GM18868 (cell line): ENCODE measurements at regions not wholly inside any gene's neighbourhood (a gene's known extent, or its start where the extent isn't known, plus 50 kb on each side); places are given as distances from the start of the nearest gene placed in this dataset.

ENCODE experiments used
- ATAC-seq: cut with Tn5 transposase; IDR thresholded peaks from one replicate; pipeline ENCODE4 v1.9.1; 2021; ENCODE audit warnings: mild to moderate bottlenecking, moderate library complexity; ENCODE audit not compliant: unreplicated experiment

DNA sequence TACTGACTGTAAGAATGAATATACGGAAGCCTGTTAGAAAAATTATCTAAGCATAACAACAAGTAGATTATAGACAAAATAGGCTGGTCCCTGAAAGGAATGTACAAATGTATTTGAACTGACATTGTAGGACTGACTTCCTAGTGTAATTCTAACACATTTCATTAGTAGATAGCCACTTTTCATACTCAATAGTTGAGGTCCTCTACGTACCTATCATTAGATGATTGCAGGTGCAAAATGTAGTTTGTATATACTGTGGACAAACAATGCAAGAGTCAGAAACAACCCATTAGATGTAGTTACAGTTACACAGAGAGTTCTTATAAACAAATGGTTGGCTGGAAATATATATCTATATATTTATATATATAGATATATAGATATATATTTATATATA is 402.3 kb upstream of the SLITRK6 start:
- no peak for ATAC-seq

- no peak for ATAC-seq
Observed at GRCh38 chr13:86193281-86193680, 394.1 kb upstream of the SLITRK6 start.

- no peak for ATAC-seq
Observed at GRCh38 chr13:86188170-86188569, 389.0 kb upstream of the SLITRK6 start.

DNA sequence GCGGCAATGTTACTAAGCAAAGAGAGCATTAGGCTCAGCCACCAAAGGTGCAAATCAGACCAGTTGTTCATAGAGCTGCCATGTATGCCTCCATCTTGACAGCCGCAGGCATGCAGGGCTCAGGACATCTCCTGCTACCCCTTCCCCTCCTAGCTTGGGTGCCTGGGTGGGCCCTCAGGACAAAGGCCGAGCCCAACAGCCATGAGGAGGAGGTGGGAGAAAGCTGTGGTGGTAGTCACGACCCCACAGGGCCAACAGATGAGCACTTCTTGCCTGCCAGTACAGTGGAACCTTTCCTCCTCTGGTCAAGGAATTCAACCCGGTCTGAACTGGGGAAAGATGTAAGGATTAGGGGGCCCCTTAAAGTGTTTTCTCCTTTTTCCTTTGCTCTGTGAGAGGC is 386.4 kb upstream of the SLITRK6 start:
- ATAC-seq, result no peak

- ATAC-seq, result no peak
Observed at GRCh38 chr13:86185107-86185506, 385.9 kb upstream of the SLITRK6 start.

DNA sequence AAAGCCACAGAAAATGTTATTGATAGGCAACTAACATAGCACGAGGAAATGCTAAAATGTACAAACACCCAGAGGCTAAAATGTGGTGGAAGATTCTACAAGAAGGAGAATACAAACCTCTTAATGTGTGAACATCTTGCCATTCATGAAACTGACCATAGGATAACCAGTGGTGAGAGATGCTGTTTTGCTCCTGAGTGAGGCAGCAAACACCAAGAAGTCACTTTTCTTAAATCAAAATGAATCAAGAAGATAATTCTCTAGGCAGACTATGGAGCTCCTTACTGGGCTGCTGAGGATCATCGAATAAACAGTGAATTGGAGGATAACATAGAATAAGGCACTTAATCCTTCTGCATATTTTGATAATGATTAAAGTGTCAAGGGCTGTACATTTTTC is 375.4 kb upstream of the SLITRK6 start:
- ATAC-seq, result no peak

DNA sequence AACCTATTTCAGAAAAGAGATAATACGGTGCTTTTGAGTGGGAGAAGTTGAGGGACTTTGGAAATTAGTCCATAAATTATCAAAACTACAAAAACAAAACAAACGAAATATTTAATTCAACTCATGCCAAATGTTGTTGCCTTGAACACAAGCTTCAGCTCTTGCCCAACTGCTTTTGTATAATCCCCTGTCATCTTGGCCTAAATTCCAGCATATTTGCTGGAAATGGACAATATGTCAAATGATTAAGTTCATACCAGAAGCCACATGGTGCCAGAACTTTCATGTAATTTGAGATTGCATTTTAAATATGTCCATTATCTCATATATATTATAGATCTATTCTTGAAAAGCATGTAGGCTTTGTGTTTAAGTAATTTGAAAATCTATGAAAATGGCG is 373.7 kb upstream of the SLITRK6 start:
- ATAC-seq, result no peak

- no peak for ATAC-seq
Observed at GRCh38 chr13:86161257-86161656, 362.0 kb upstream of the SLITRK6 start.

- ATAC-seq, result no peak
Observed at GRCh38 chr13:86155756-86156155, 356.5 kb upstream of the SLITRK6 start.

DNA sequence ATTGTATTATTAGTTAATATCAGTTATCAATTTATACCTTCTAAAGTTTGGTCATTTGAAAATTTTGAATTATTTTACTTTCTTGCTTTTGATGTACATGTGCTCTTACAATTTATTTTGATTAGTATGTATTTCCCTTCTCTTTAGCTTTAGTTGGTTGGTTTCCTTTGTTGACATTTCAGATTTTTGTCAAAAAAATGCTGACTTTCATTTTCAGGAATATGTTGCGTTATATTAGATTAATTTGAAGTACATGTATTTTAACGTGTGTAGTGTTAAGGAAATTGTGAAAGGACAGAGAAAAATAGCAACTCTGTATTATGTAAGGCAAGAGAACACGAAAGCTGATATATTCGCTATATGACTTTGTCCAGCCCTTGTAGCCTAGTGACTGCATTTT is 342.9 kb upstream of the SLITRK6 start:
- no peak for ATAC-seq

- ATAC-seq, result no peak
Observed at GRCh38 chr13:86135856-86136255, 336.6 kb upstream of the SLITRK6 start.

- ATAC-seq, result no peak
Observed at GRCh38 chr13:86121881-86122280, 322.7 kb upstream of the SLITRK6 start.

DNA sequence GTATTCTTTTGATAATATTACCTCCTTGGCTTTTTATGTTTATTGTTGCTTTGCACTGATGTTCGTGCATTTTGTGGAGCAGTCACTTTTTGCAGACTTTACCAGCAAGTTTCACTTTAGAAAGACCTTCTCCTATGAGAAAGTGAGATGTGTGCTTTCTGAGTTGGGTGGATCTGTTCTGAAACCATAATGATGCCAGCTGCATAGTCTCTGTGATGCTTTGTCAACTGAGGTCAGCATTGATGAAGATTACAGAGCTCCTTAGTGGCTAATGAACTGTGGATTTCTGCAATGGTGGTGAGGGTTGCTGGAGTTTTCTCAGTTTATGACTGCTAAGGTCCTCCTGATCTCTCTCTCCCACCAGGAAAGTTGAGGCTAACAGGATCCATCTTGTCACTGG is 309.9 kb upstream of the SLITRK6 start:
- no peak for ATAC-seq

DNA sequence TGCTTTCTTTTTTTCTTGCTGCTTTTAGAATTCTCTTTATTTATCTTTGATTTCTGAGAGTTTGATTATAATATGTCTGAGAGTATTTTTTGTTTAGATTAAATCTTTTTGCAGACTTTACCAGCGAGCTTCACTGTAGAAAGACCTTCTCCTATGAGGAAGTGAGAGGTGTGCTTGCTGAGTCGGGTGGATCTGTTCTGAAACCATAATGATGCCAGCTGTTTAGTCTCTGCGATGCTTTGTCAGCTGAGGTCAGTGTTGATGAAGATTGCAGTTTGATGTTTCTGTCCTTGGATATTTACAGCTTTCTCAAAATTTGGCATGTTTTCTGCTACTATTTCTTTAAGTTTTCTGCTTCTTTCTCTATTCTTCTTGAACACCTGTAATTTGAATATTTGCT is 309.1 kb upstream of the SLITRK6 start:
- no peak for ATAC-seq

- ATAC-seq, result no peak
Observed at GRCh38 chr13:86098511-86098910, 299.3 kb upstream of the SLITRK6 start.

GRCh38 chr13:86095351-86095750 is 296.1 kb upstream of the SLITRK6 start:
- no peak for ATAC-seq

DNA sequence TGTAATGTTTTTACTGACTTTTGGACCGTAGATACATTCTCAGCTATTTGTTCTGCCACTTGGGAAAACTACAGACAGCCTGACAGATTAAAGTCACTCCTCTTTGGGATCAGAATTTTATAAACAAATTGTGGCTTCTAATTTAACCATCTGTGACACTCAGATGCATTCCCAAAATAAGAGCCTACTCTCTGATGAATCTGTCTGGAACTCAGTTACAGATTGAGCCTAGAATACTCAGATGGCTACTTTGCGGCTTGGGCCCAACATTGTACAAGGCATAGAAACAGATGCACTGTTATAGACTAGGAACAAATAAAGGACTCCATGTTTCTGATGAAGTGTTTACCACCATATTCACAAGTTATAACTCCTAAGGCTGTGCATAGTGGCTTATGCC is 291.0 kb upstream of the SLITRK6 start:
- no peak for ATAC-seq

GRCh38 chr13:86087244-86087643 is 288.0 kb upstream of the SLITRK6 start:
- ATAC-seq, result no peak

DNA sequence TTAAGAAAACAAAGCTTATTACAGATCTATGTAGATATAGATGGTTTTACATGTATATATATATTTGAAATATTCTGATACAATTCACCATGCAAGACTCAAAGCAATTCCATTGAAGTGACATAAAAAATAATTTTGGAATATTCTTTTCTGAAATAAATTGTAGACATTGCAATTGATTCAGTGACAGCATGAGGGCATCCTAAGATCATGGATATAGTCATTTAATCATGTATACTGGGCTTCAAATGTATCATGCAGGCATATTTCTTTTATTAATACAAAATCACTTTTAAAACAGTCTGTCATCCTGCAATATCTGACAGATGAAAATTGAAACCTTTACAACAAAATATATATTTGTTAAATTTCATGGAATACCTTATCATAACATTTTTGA is 286.7 kb upstream of the SLITRK6 start:
- no peak for ATAC-seq

- no peak for ATAC-seq
Observed at GRCh38 chr13:86082121-86082520, 282.9 kb upstream of the SLITRK6 start.

GRCh38 chr13:86080340-86080995 is 281.2 kb upstream of the SLITRK6 start:
- ATAC-seq, result no peak

DNA sequence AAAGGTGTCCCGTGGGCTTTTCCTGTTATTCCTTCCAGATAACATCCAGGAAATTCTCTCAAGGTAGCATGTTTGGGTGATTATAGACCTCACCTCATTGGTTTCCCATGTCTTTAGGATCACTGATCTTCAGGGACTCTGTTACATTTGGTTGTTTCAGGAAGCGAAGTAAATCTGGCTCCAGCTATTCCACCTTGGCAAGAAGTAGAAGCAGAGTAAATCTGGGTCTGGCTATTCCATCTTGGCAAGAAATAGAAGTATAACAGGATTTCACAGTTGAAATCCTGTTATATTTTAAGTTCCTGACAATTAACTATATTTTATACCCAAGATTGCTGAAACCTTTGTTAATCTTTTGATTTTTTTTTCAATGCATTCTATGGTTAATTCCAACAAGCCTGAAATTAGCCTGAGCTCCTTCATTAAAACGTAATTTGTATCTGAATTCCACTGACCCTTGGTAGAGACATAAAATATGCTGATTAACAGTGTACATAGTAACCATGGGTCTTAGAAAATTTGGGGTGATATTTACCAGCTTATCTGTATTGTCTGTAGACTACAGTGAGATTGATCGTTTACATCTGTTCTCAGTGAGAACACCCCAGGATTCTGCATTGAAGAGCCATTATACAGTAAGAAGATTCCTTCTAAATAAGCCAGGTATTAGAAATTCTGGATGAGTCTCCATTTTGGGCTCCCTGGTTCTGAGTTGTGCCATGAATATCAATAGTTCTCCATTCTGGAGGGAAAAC is 267.6 kb upstream of the SLITRK6 start:
- no peak for ATAC-seq

GRCh38 chr13:86052141-86052540 is 252.9 kb upstream of the SLITRK6 start:
- ATAC-seq, result no peak
